ENCODE measurements at regions not wholly inside any gene's neighbourhood (a gene's known extent, or its start where the extent isn't known, plus 50 kb on each side); places are given as distances from the start of the nearest gene placed in this dataset.

DNA sequence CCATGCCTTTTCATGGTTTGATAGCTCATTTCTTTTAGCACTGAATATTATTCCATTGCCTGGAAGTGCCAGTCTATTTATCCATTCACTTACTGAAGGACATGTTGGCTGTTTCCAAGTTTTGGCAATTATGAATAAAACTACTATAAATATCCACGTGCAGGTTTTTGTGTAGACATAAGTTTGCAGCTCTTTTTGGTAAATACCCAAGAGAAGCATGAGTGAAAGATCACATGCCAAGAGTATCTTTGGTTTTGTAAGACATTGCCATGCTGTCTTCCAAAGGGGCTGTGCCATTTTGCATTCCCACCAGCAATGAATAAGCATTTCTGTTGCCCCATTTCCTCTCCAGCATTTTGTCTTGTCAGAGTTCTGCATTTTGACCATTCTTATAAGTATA is 120.9 kb downstream of the MANEA start:
- FAIRE-seq (no peak), DNase-seq (ENCODE audit: low read depth in 1 of 2, low spot score in 1 of 2) (no peak)
- WGBS (ENCODE audit: missing lambda C conversion rate), result 0% methylated on average over 1 of the region's 1 CpG

DNA sequence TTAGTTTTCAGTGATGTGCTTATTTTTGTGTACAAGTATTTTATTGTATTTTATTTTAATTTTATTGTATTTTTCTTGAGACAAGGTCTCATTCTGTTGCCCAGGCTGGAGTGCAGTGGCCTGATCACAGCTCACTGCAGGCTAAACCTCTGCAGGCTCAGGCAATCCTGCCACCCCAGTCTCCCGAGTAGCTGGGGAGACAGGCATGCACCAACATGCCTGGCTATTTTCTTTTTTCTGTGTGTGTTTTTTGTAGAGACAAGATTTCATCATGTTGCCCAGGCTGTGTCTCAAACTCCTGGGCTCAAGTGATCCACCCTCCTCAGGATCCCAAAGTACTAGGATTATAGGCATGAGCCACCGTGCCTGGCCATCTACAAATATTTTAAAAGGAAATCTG is 146.3 kb downstream of the MANEA start:
- no peak for DNase-seq (ENCODE audit: low read depth in 1 of 2, low spot score in 1 of 2)
- WGBS (ENCODE audit: missing lambda C conversion rate), result 0% methylated on average over 2 of the region's 2 CpGs
- Histone ChIP-seq H3K4me3 (no peak overlapping the region), H3K4me2 (no peak overlapping the region), H3K27ac (no peak overlapping the region), H3K9me3 (no peaks in the 10 kb centered on the region), H3K4me1 (no peaks in the 10 kb centered on the region)
- FAIRE-seq, result no peak
- POLR2A ChIA-PET, result no interaction called here
- no peak for ATAC-seq
- TF ChIP-seq, protein P1, sequence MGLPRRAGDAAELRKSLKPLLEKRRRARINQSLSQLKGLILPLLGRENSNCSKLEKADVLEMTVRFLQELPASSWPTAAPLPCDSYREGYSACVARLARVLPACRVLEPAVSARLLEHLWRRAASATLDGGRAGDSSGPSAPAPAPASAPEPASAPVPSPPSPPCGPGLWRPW (IDR thresholded peaks at IDR 0.05), result no peak
- TF ChIP-seq CEBPB (IDR thresholded peaks at IDR 0.05), result no peak
- TF ChIP-seq TP53 (CRISPR knock-in tag; IDR thresholded peaks at IDR 0.05), result no peak
- TF ChIP-seq, protein P2, sequence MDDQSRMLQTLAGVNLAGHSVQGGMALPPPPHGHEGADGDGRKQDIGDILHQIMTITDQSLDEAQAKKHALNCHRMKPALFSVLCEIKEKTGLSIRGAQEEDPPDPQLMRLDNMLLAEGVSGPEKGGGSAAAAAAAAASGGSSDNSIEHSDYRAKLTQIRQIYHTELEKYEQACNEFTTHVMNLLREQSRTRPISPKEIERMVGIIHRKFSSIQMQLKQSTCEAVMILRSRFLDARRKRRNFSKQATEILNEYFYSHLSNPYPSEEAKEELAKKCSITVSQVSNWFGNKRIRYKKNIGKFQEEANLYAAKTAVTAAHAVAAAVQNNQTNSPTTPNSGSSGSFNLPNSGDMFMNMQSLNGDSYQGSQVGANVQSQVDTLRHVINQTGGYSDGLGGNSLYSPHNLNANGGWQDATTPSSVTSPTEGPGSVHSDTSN (IDR thresholded peaks at IDR 0.05), result no peak
- no peak for TF ChIP-seq MAZ (IDR thresholded peaks at IDR 0.05; ENCODE audit: borderline replicate concordance, low read depth, low read length)
- no peak for TF ChIP-seq SMC3 (IDR thresholded peaks at IDR 0.05)
- TF ChIP-seq, protein P3, sequence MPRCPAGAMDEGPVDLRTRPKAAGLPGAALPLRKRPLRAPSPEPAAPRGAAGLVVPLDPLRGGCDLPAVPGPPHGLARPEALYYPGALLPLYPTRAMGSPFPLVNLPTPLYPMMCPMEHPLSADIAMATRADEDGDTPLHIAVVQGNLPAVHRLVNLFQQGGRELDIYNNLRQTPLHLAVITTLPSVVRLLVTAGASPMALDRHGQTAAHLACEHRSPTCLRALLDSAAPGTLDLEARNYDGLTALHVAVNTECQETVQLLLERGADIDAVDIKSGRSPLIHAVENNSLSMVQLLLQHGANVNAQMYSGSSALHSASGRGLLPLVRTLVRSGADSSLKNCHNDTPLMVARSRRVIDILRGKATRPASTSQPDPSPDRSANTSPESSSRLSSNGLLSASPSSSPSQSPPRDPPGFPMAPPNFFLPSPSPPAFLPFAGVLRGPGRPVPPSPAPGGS (IDR thresholded peaks at IDR 0.05), result no peak
- CTCF ChIA-PET, result no interaction called here

More for the DNA sequence above, 120.9 kb downstream of the MANEA start:
- H3K4me1 ChIP-seq, result no peaks in the 10 kb centered on the region
- H3K4me2 ChIP-seq, result no peak overlapping the region
- no peaks in the 10 kb centered on the region for H3K9me3 ChIP-seq
- TF ChIP-seq, protein P3 (IDR thresholded peaks at IDR 0.05), result no peak
- TF ChIP-seq ZFP36 (IDR thresholded peaks at IDR 0.05; ENCODE audit: borderline replicate concordance, partially characterized antibody) (no peak), RNF2 (IDR thresholded peaks at IDR 0.05; ENCODE audit: borderline replicate concordance, low read depth) (no peak), EHF (CRISPR knock-in tag; IDR thresholded peaks at IDR 0.05) (no peak), RCOR1 (IDR thresholded peaks at IDR 0.05; ENCODE audit: low read depth, low read length) (no peak), SREBF2 (IDR thresholded peaks at IDR 0.05) (no peak), NFE2L2 (conservative IDR thresholded peaks at IDR 0.05; ENCODE audit: low read length) (no peak)
- TF ChIP-seq, protein P4, sequence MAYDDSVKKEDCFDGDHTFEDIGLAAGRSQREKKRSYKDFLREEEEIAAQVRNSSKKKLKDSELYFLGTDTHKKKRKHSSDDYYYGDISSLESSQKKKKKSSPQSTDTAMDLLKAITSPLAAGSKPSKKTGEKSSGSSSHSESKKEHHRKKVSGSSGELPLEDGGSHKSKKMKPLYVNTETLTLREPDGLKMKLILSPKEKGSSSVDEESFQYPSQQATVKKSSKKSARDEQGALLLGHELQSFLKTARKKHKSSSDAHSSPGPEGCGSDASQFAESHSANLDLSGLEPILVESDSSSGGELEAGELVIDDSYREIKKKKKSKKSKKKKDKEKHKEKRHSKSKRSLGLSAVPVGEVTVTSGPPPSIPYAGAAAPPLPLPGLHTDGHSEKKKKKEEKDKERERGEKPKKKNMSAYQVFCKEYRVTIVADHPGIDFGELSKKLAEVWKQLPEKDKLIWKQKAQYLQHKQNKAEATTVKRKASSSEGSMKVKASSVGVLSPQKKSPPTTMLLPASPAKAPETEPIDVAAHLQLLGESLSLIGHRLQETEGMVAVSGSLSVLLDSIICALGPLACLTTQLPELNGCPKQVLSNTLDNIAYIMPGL (CRISPR knock-in tag; IDR thresholded peaks at IDR 0.05; ENCODE audit: borderline replicate concordance), result no peak
- ChIA-PET POLR2A (no interaction called here), CTCF (no interaction called here)
- ATAC-seq, result no peak
- H3K4me3 ChIP-seq, result no peak overlapping the region
- H3K27ac ChIP-seq, result no peak overlapping the region

DNA sequence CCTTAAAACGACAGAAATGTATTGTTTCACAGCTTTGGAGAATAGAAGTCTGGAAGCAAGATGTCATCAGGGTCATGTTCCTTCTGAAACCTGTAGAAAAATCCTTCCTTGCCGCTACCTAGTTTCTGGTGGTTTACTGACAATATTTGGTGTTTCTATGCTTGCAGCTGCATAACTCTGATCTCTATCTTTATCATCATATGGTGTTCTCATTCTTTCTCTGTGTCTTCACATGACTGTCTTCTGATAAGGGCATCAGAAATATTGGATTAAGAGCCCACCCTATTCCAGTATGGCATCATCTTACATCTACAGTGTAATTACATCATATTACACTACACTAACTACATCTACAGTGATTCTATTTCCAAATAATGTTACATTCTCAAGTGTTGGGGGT is 148.0 kb downstream of the MANEA start:
- H3K27ac ChIP-seq, result no peak overlapping the region
- no peak for ATAC-seq
- CTCF ChIA-PET, result no interaction called here
- H3K4me2 ChIP-seq, result no peak overlapping the region
- no peak overlapping the region for H3K4me3 ChIP-seq
- 14% methylated on average over 2 of the region's 2 CpGs for WGBS (ENCODE audit: missing lambda C conversion rate)
- no peaks in the 10 kb centered on the region for H3K4me1 ChIP-seq
- POLR2A ChIA-PET, result no interaction called here
- no peaks in the 10 kb centered on the region for H3K9me3 ChIP-seq
- TF ChIP-seq JUNB (IDR thresholded peaks at IDR 0.05), result no peak
- no peak for TF ChIP-seq SREBF2 (IDR thresholded peaks at IDR 0.05)
- TF ChIP-seq, protein P5, sequence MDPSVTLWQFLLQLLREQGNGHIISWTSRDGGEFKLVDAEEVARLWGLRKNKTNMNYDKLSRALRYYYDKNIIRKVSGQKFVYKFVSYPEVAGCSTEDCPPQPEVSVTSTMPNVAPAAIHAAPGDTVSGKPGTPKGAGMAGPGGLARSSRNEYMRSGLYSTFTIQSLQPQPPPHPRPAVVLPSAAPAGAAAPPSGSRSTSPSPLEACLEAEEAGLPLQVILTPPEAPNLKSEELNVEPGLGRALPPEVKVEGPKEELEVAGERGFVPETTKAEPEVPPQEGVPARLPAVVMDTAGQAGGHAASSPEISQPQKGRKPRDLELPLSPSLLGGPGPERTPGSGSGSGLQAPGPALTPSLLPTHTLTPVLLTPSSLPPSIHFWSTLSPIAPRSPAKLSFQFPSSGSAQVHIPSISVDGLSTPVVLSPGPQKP (IDR thresholded peaks at IDR 0.05; ENCODE audit: low read depth, low read length), result no peak
- no peak for TF ChIP-seq HEYL (CRISPR knock-in tag; IDR thresholded peaks at IDR 0.05)
- no peak for TF ChIP-seq BHLHE40 (IDR thresholded peaks at IDR 0.05; ENCODE audit: low read depth, low read length)
- TF ChIP-seq RCOR1 (IDR thresholded peaks at IDR 0.05; ENCODE audit: low read depth, low read length), result no peak
- no peak for TF ChIP-seq ZNF302 (CRISPR knock-in tag; IDR thresholded peaks at IDR 0.05)
- TF ChIP-seq SMC3 (IDR thresholded peaks at IDR 0.05), result no peak
- no peak for TF ChIP-seq NPAS2 (CRISPR knock-in tag; IDR thresholded peaks at IDR 0.05; ENCODE audit: borderline replicate concordance)
- no peak for TF ChIP-seq RNF2 (IDR thresholded peaks at IDR 0.05; ENCODE audit: borderline replicate concordance, low read depth)
- no peak for TF ChIP-seq ESRRA (IDR thresholded peaks at IDR 0.05; ENCODE audit: borderline replicate concordance, low read length)
- TF ChIP-seq EHMT2 (IDR thresholded peaks at IDR 0.05; ENCODE audit: low read depth), result no peak
- TF ChIP-seq PHF8 (IDR thresholded peaks at IDR 0.05; ENCODE audit: borderline replicate concordance, low read depth), result no peak
- no peak for TF ChIP-seq EHF (CRISPR knock-in tag; IDR thresholded peaks at IDR 0.05)
- TF ChIP-seq POLR2A (IDR thresholded peaks at IDR 0.05; ENCODE audit: low read length), result no peak
- TF ChIP-seq HOXA7 (CRISPR knock-in tag; IDR thresholded peaks at IDR 0.05), result no peak
- no peak for FAIRE-seq
- DNase-seq (ENCODE audit: low read depth in 1 of 2, low spot score in 1 of 2), result no peak

Data from A549 (cell line).